B cell (primary cell): ENCODE measurements at regions not wholly inside any gene's neighbourhood (a gene's known extent, or its start where the extent isn't known, plus 50 kb on each side); places are given as distances from the start of the nearest gene placed in this dataset.

Experiments
- ATAC-seq: fragments of 200-7000 bp; cut with Tn5 transposase; one replicate; pipeline ENCODE4 v1.10.0; 2021; ENCODE audit warnings: low read depth, mild to moderate bottlenecking, moderate number of reproducible peaks, moderate library complexity
- CTCF ChIA-PET: fragments of 350-600 bp; sonication (Branson Sonifier 250); formaldehyde crosslinking; loops from one replicate; lab custom pipeline; 2021; ENCODE audit warnings: antibody characterized with exemption, inconsistent platforms; lab: Charles Lee
- POLR2A ChIA-PET: fragments of 350-600 bp; sonication (Branson Sonifier 250); formaldehyde crosslinking; loops from one replicate; lab custom pipeline; 2021; ENCODE audit warnings: antibody characterized with exemption; lab: Charles Lee
- DNase-seq: peaks from one replicate; pipeline ENCODE4 v3.0.0; 2013
- H2AFZ ChIP-seq: 2 replicates; pipeline ENCODE4 v1.6.1; 2012; ENCODE audit warnings: mild to moderate bottlenecking, low read depth, low read length; ENCODE audit not compliant: insufficient read depth, poor library complexity, severe bottlenecking
- H3K27ac ChIP-seq, 2 donors: 1 replicate in 1 of 2; 2 replicates in 1 of 2; pipeline ENCODE4 v1.5.1; 2012 to 2013; ENCODE audit warnings: low read length in 2 of 2, mild to moderate bottlenecking in 2 of 2, moderate library complexity in 1 of 2
- H3K27me3 ChIP-seq, 4 experiments: fragments of 200-600 bp in 1 of 4; sonication (generic) in 1 of 4; replicated peaks in 1 of 4; 1 replicate in 2 of 4; 2 replicates in 2 of 4; pipeline versions ENCODE4 v1.6.1 to v1.7.0; 2013 to 2016; ENCODE audit warnings: low read length in 3 of 4, mild to moderate bottlenecking in 2 of 4, mixed read lengths in 1 of 4, moderate library complexity in 1 of 4; ENCODE audit not compliant: insufficient read depth in 4 of 4, control insufficient read depth in 3 of 4; ENCODE audit errors: control extremely low read depth in 1 of 4
- H3K36me3 ChIP-seq, 2 experiments: replicated peaks in 1 of 2; 1 replicate in 1 of 2; 2 replicates in 1 of 2; pipeline versions ENCODE4 v1.6.1 to v1.7.1; 2013; ENCODE audit warnings: low read length in 1 of 2; ENCODE audit not compliant: insufficient read depth in 2 of 2, control insufficient read depth in 1 of 2; ENCODE audit errors: control extremely low read depth in 1 of 2, extremely low read depth in 1 of 2
- H3K4me1 ChIP-seq, 2 donors: fragments of 200-600 bp in 1 of 2; sonication (generic) in 1 of 2; 1 replicate in 1 of 2; 2 replicates in 1 of 2; pipeline versions ENCODE4 v1.5.1 to v1.6.1; 2013 to 2017; ENCODE audit warnings: low read length in 2 of 2; ENCODE audit not compliant: control insufficient read depth in 2 of 2, insufficient read depth in 2 of 2
- H3K4me2 ChIP-seq: replicated peaks from 2 replicates; pipeline ENCODE3; 2012; ENCODE audit warnings: mild to moderate bottlenecking, low read depth, low read length; ENCODE audit not compliant: poor library complexity, severe bottlenecking
- H3K4me3 ChIP-seq, 5 experiments: fragments of 200-600 bp in 1 of 5; sonication (generic) in 1 of 5; 1 replicate in 3 of 5; 2 replicates in 2 of 5; pipeline versions ENCODE4 v1.5.1 to v1.7.0; 2011 to 2016; ENCODE audit warnings: low read length in 4 of 5, mild to moderate bottlenecking in 4 of 5, low read depth in 2 of 5, control low read depth in 1 of 5, moderate library complexity in 1 of 5; ENCODE audit not compliant: insufficient read depth in 1 of 5; ENCODE audit errors: control extremely low read depth in 1 of 5, extremely low read depth in 1 of 5
- H3K79me2 ChIP-seq: fragments of 200-600 bp; sonication (generic); one replicate; pipeline ENCODE4 v1.6.0; 2016; ENCODE audit warnings: low read length; ENCODE audit not compliant: control insufficient read depth, insufficient read depth
- H3K9ac ChIP-seq: fragments of 200-600 bp; sonication (generic); 2 replicates; pipeline ENCODE4 v1.6.1; 2017; ENCODE audit warnings: mild to moderate bottlenecking, low read length, moderate library complexity
- H3K9me3 ChIP-seq, 3 donors: one replicate each; pipeline versions ENCODE4 v1.6.1 to v1.7.1; 2013; ENCODE audit warnings: low read length in 2 of 3; ENCODE audit not compliant: control insufficient read depth in 2 of 3, insufficient read depth in 1 of 3; ENCODE audit errors: control extremely low read depth in 1 of 3
- H4K20me1 ChIP-seq: 2 replicates; pipeline ENCODE4 v1.6.0; 2012; ENCODE audit warnings: mild to moderate bottlenecking, low read length; ENCODE audit not compliant: insufficient read depth, control insufficient read depth, poor library complexity, severe bottlenecking
- H3K27ac Mint-ChIP-seq: one replicate; pipeline ENCODE4 v1.8.0; 2021; ENCODE audit warnings: mixed read lengths
- H3K27me3 Mint-ChIP-seq: one replicate; pipeline ENCODE4 v1.8.0; 2021; ENCODE audit warnings: mixed read lengths
- H3K4me1 Mint-ChIP-seq: one replicate; pipeline ENCODE4 v1.8.0; 2021; ENCODE audit warnings: mixed read lengths
- H3K4me3 Mint-ChIP-seq: one replicate; pipeline ENCODE4 v1.8.0; 2021; ENCODE audit warnings: mixed read lengths
- H3K9me3 Mint-ChIP-seq: one replicate; pipeline ENCODE4 v1.8.0; 2022; ENCODE audit warnings: mixed read lengths; ENCODE audit not compliant: insufficient read depth
- CTCF ChIP-seq: fragments of 200-600 bp; IDR thresholded peaks from one replicate; pipeline ENCODE4 v1.8.0; 2022; ENCODE audit warnings: antibody characterized with exemption, mild to moderate bottlenecking
- EZH2 ChIP-seq: IDR thresholded peaks from 2 replicates; pipeline ENCODE4 v1.6.1; 2012; ENCODE audit warnings: borderline replicate concordance, low read depth, mild to moderate bottlenecking, moderate library complexity, low read length; ENCODE audit not compliant: insufficient read depth, poor library complexity, severe bottlenecking
- WGBS: methylation state at CpG from one replicate; pipeline ENCODE4 v1.1.5; 2013; ENCODE audit warnings: missing lambda C conversion rate; ENCODE audit not compliant: insufficient coverage; 5-methylcytosine and 5-hydroxymethylcytosine counted together
- intact Hi-C: fragments of 100-400 bp; cut with micrococcal nuclease; formaldehyde crosslinking; loops from one replicate; pipeline ENCODE4 v1.10.0; 2022

- H3K27me3 ChIP-seq: no peaks in the 10 kb centered on the region
- intact Hi-C loops: no loop called here
- no peaks in the 10 kb centered on the region for H3K9me3 Mint-ChIP-seq
- WGBS: 71% methylated on average over 1 of the region's 2 CpGs
- H3K27ac Mint-ChIP-seq: no peak overlapping the region
- no peaks in the 10 kb centered on the region for H4K20me1 ChIP-seq
- no peaks in the 10 kb centered on the region for H3K27me3 Mint-ChIP-seq
- H3K9me3 ChIP-seq: peaks cover 0 to 3% (median 0%) of the 10 kb centered on the region in 3 donors
- no peak for DNase-seq
- TF ChIP-seq CTCF (no peak), EZH2 (no peak)
- POLR2A ChIA-PET: no interaction called here
- H3K27ac ChIP-seq: no peak overlapping the region
- H3K9ac ChIP-seq: no peak overlapping the region
- H3K79me2 ChIP-seq: no peaks in the 10 kb centered on the region
- H2AFZ ChIP-seq: no peak overlapping the region
- no peak overlapping the region for H3K4me2 ChIP-seq
- CTCF ChIA-PET: no interaction called here
- no peaks in the 10 kb centered on the region for H3K4me1 ChIP-seq
- no peak overlapping the region for H3K4me3 ChIP-seq
- H3K36me3 ChIP-seq: no peaks in the 10 kb centered on the region
- H3K4me3 Mint-ChIP-seq: no peak overlapping the region
- ATAC-seq: no peak
- no peaks in the 10 kb centered on the region for H3K4me1 Mint-ChIP-seq
Observed at GRCh38 chr2:150880986-150881385, 380.7 kb downstream of the RBM43 start.

GRCh38 chr2:150878356-150878755, 383.3 kb downstream of the RBM43 start:
- ATAC-seq (no peak), DNase-seq (no peak)
- Histone ChIP-seq H3K4me2 (no peak overlapping the region), H3K9ac (no peak overlapping the region), H3K4me1 (no peaks in the 10 kb centered on the region), H2AFZ (no peak overlapping the region), H3K9me3 (peaks cover 0 to 3% (median 0%) of the 10 kb centered on the region in 3 donors), H3K79me2 (no peaks in the 10 kb centered on the region), H3K36me3 (no peaks in the 10 kb centered on the region), H3K4me3 (no peak overlapping the region), H3K27ac (no peak overlapping the region), H4K20me1 (no peaks in the 10 kb centered on the region), H3K27me3 (no peaks in the 10 kb centered on the region)
- TF ChIP-seq CTCF (no peak), EZH2 (no peak)
- Mint-ChIP-seq H3K4me1 (no peaks in the 10 kb centered on the region), H3K4me3 (no peak overlapping the region), H3K27ac (no peak overlapping the region), H3K9me3 (no peaks in the 10 kb centered on the region), H3K27me3 (no peaks in the 10 kb centered on the region)
- intact Hi-C loops: no loop called here
- CTCF ChIA-PET: no interaction called here
- 100% methylated on average over 1 of the region's 1 CpG for WGBS
- POLR2A ChIA-PET: no interaction called here
